GM19372 (cell line): ENCODE measurements at regions not wholly inside any gene's neighbourhood (a gene's known extent, or its start where the extent isn't known, plus 50 kb on each side); places are given as distances from the start of the nearest gene placed in this dataset.

Source experiments
- ATAC-seq: cut with Tn5 transposase; IDR thresholded peaks from one replicate; pipeline ENCODE4 v1.9.1; 2021; ENCODE audit warnings: mild to moderate bottlenecking, low read depth, moderate library complexity; ENCODE audit not compliant: unreplicated experiment

DNA sequence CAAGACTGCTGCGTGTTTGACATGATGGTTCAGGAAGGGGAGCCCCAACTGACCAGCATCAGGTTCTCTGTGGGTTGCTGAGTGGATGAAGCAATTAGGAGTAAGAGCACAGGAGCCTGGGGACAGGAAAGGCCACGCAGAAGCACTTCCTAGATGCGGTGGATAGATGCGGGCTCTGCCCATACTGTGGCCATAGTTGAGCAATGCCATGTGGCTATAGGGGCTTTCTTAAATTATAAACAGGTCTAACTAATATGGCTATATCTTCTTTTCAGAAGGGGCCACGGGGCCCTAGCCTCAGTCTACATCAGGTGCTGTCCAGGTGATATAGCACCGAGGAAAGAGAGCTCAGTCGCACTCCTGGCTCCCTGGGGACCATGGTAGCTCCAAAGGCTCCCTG is 198.6 kb downstream of the GADD45G start:
- no peak for ATAC-seq

GRCh38 chr9:89804766-89805531 is 200.1 kb downstream of the GADD45G start:
- no peak for ATAC-seq

GRCh38 chr9:89805571-89806292 is 200.9 kb downstream of the GADD45G start:
- ATAC-seq = no peak

GRCh38 chr9:89806371-89807100 is 201.7 kb downstream of the GADD45G start:
- no peak for ATAC-seq

DNA sequence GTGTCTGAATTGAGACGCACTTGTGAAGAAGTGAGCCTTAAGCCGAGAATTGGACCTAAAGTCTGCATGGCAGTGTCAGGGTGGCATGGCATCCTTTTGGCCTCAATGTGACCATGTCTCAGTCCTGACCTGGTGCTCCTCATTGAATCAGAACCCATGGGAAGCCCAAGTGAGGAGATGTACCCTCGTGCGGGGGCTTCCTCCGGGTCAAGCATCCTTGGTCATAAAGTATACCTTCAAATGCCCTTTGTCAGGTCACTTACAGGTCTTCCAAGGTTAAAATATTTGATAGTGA is 202.2 kb downstream of the GADD45G start:
- ATAC-seq = no peak

GRCh38 chr9:89807682-89808075 is 202.9 kb downstream of the GADD45G start:
- no peak for ATAC-seq

- ATAC-seq = no peak
These were observed 203.4 kb downstream of the GADD45G start for GRCh38 chr9:89808076-89808755.

GRCh38 chr9:89808756-89809181 is 204.0 kb downstream of the GADD45G start:
- ATAC-seq = no peak

DNA sequence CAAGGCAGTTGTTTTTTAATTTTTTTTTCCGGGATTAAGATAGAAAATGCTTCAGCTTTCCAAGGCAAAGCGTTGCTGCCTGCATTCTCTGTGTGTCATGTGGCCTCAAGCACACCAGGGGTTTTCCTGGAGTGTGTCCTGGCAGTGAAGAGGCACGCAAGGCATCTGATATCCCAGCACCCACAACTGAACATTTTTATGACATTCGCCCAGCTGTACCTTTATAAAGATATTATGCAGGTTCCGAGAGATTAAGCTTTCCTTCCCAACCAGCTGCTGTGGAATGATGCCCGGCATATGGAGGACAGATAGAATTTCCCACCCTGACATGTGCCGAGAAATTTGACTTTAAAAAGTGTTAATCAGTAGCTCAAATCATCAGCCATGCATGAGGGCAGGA is 205.6 kb downstream of the GADD45G start:
- no peak for ATAC-seq

DNA sequence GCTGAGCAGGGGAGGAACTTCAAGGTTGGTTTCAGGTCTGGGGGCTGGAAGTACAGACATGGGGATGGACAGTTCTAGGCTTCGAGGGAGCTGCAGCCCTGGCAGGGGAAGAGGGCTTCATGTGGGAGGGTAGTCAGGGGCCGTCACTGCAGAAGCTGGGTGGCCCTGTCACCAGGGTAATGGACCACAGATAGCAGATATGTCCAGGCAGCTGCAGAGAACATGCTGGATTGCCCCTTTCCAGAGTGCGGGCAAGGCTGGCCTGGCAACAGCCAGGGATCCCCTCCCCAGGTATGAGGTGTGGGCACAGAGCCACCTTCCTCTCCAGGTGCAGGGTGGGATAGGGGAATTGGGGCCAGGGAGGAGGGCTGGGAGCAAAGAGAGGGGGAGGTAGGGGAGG is 206.5 kb downstream of the GADD45G start:
- no peak for ATAC-seq

GRCh38 chr9:89811886-89812450 is 207.2 kb downstream of the GADD45G start:
- ATAC-seq = no peak

GRCh38 chr9:89812556-89813181 is 207.9 kb downstream of the GADD45G start:
- no peak for ATAC-seq

DNA sequence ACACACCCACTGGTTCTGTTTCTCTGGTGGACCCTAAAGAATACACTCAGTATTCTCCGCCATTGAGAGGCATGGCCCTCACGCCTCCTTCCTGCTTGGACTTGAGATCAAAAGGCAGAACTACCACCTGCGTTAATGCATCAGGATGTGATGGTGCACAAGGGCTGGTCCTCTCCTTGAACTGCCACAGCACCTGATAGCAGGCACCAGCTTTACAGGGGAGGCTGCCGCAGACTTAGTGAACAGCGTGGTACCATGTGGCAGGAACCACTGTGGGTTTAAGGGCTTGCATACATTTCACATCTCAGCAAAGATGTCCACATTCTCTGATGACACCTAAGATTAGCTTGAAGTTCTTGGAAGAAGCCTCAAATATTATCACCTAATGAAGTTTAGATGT is 208.7 kb downstream of the GADD45G start:
- ATAC-seq = no peak

GRCh38 chr9:89814340-89815040 is 209.7 kb downstream of the GADD45G start:
- no peak for ATAC-seq

- peak; percentile 41 for ATAC-seq
These were observed 210.5 kb downstream of the GADD45G start for GRCh38 chr9:89815061-89815902.

- peak; percentile 97 for ATAC-seq
These were observed 211.2 kb downstream of the GADD45G start for GRCh38 chr9:89815903-89816573.

- no peak for ATAC-seq
These were observed 212.5 kb downstream of the GADD45G start for GRCh38 chr9:89817151-89817950.
